Ishikawa (cell line): ENCODE measurements at regions not wholly inside any gene's neighbourhood (a gene's known extent, or its start where the extent isn't known, plus 50 kb on each side); places are given as distances from the start of the nearest gene placed in this dataset.

Source experiments
- CEBPB ChIP-seq: IDR thresholded peaks from 2 replicates; pipeline ENCODE4 v1.6.1; 2012
- MAX ChIP-seq: IDR thresholded peaks from 2 replicates; pipeline ENCODE4 v1.6.1; 2012
- REST ChIP-seq: IDR thresholded peaks from 2 replicates; pipeline ENCODE4 v1.6.1; 2012; ENCODE audit warnings: low read depth, mild to moderate bottlenecking
- TAF1 ChIP-seq: IDR thresholded peaks from 2 replicates; pipeline ENCODE4 v1.6.1; 2012; ENCODE audit warnings: low read depth, mild to moderate bottlenecking
- YY1 ChIP-seq: IDR thresholded peaks from 2 replicates; pipeline ENCODE4 v1.6.1; 2012; ENCODE audit warnings: low read depth
- ZBTB7A ChIP-seq: IDR thresholded peaks from 2 replicates; pipeline ENCODE4 v1.6.1; 2012; ENCODE audit warnings: low read depth

GRCh38 chr4:52510939-52511565 is 148.0 kb downstream of the USP46 start:
- TF ChIP-seq YY1 (no peak), ZBTB7A (no peak), MAX (no peak), CEBPB (no peak), TAF1 (no peak), REST (no peak)
